Neural cell (in vitro differentiated cells): ENCODE measurements at regions not wholly inside any gene's neighbourhood (a gene's known extent, or its start where the extent isn't known, plus 50 kb on each side); places are given as distances from the start of the nearest gene placed in this dataset.

Experiments used
- CTCF ChIP-seq: fragments of 450-650 bp; IDR thresholded peaks from 2 replicates; pipeline ENCODE4 v1.5.1; 2014; ENCODE audit warnings: antibody characterized with exemption, mild to moderate bottlenecking, moderate library complexity; ENCODE audit not compliant: poor library complexity, severe bottlenecking
- EZH2 ChIP-seq: fragments of 200-600, 300-800 bp; shearing (Covaris generic), sonication (generic); IDR thresholded peaks from 2 replicates; pipeline ENCODE4 v1.6.1; 2014; ENCODE audit warnings: antibody characterized with exemption, low read length, borderline replicate concordance, mild to moderate bottlenecking; ENCODE audit not compliant: insufficient read depth, poor library complexity, severe bottlenecking

GRCh38 chr18:53948991-53949390, 275.5 kb downstream of the MBD2 start:
- no peak for TF ChIP-seq CTCF
- TF ChIP-seq EZH2 = no peak
